OCI-LY1 (cell line): ENCODE measurements at regions not wholly inside any gene's neighbourhood (a gene's known extent, or its start where the extent isn't known, plus 50 kb on each side); places are given as distances from the start of the nearest gene placed in this dataset.

Source experiments
- H2AFZ ChIP-seq: fragments of 200-600 bp; sonication (generic), shearing (Covaris generic); 2 replicates; pipeline ENCODE4 v1.6.0; 2014; ENCODE audit warnings: antibody characterized with exemption, mild to moderate bottlenecking, low read length
- H3F3A ChIP-seq: fragments of 200-600 bp; sonication (generic), shearing (Covaris generic); 2 replicates; pipeline ENCODE4 v1.6.0; 2014; ENCODE audit warnings: mild to moderate bottlenecking, antibody characterized with exemption, low read length, moderate library complexity; ENCODE audit not compliant: insufficient read depth
- H3K27ac ChIP-seq: fragments of 200-600 bp; sonication (generic); 2 replicates; pipeline ENCODE4 v1.5.1; 2014; ENCODE audit warnings: low read length, mixed run types, mild to moderate bottlenecking, low read depth; ENCODE audit not compliant: poor library complexity, severe bottlenecking
- H3K27me3 ChIP-seq: fragments of 200-600 bp; sonication (generic); 2 replicates; pipeline ENCODE4 v1.6.0; 2014; ENCODE audit warnings: antibody characterized with exemption, mild to moderate bottlenecking, low read length, moderate library complexity; ENCODE audit not compliant: insufficient read depth
- H3K36me3 ChIP-seq: fragments of 200-600 bp; sonication (generic); 2 replicates; pipeline ENCODE4 v1.6.1; 2014; ENCODE audit warnings: mild to moderate bottlenecking, antibody characterized with exemption, low read length, moderate library complexity, mixed read lengths; ENCODE audit not compliant: insufficient read depth
- H3K4me1 ChIP-seq: fragments of 200-600 bp; sonication (generic); 2 replicates; pipeline ENCODE4 v1.5.1; 2014; ENCODE audit warnings: mild to moderate bottlenecking, low read length, moderate library complexity; ENCODE audit not compliant: insufficient read depth, severe bottlenecking
- H3K4me2 ChIP-seq: fragments of 200-600 bp; sonication (generic), shearing (Covaris generic); 2 replicates; pipeline ENCODE4 v1.6.1; 2014; ENCODE audit warnings: low read length
- H3K4me3 ChIP-seq: fragments of 200-600 bp; sonication (generic); 2 replicates; pipeline ENCODE4 v1.5.1; 2014; ENCODE audit warnings: low read length, low read depth, mild to moderate bottlenecking, mixed read lengths; ENCODE audit not compliant: poor library complexity, severe bottlenecking
- H3K79me2 ChIP-seq: fragments of 200-600 bp; shearing (Covaris generic); 2 replicates; pipeline ENCODE4 v1.6.1; 2016; ENCODE audit warnings: mixed run types, low read length, mixed read lengths; ENCODE audit not compliant: insufficient read depth
- H3K9ac ChIP-seq: fragments of 200-600 bp; sonication (generic), shearing (Covaris generic); 2 replicates; pipeline ENCODE4 v1.6.1; 2014; ENCODE audit warnings: mild to moderate bottlenecking, low read length, mixed read lengths
- H3K9me2 ChIP-seq: fragments of 200-600 bp; sonication (generic), shearing (Covaris generic); 2 replicates; pipeline ENCODE4 v1.6.1; 2014; ENCODE audit warnings: low read depth, mild to moderate bottlenecking, low read length, mixed read lengths
- H3K9me3 ChIP-seq: fragments of 200-600 bp; shearing (Covaris generic); 2 replicates; pipeline ENCODE4 v1.6.1; 2014; ENCODE audit warnings: low read length, mixed read lengths
- H4K20me1 ChIP-seq: fragments of 200-600 bp; sonication (generic), shearing (Covaris generic); 2 replicates; pipeline ENCODE4 v1.6.0; 2016; ENCODE audit warnings: mild to moderate bottlenecking, low read length; ENCODE audit not compliant: insufficient read depth
- EZH2 ChIP-seq: fragments of 200-600 bp; sonication (generic), shearing (Covaris generic); IDR thresholded peaks from 2 replicates; pipeline ENCODE4 v1.8.0; 2017; ENCODE audit warnings: borderline replicate concordance, mixed run types, mild to moderate bottlenecking, antibody characterized with exemption, low read length, moderate library complexity, mixed read lengths
- TF ChIP-seq, protein P1 (sequence below): fragments of 200-600 bp; sonication (generic), shearing (Covaris generic); IDR thresholded peaks from 2 replicates; pipeline ENCODE4 v1.5.1; 2017; ENCODE audit warnings: mild to moderate bottlenecking, antibody characterized with exemption, low read length, moderate library complexity, mixed read lengths

DNA sequence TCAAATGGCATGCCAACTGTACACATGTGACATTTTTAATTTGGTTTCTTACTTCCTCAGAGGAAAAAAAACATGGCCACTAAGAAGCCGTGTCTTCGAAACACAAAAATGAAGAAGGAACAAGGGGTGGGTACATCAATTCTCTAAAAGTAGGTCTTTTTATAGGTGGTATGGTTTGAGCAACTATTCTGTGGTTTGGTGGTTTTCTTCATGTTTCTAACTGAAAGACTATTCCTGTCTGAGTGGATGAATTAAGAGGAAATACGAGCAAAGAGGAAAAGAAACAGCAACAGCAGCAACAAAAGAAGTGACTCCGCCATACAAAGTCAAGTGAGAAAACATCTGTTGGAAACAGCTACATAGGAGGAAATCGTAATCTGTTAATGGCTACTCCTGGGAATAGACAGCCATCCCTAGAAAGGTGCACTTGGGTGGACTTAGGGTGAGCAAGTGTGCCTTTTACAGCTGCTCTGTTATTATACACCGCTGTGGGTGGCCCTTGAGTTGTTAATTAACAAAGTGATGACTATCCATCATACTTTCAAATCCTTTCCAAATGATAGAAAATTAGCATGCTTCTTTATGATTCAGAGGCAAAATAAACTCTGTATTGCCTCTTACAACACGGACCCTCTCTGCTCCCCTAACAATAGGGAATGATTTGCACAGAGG is 575.8 kb downstream of the TLE1 start:
- Histone ChIP-seq H3K4me3 (no peak overlapping the region), H3K27ac (no peak overlapping the region), H2AFZ (no peak overlapping the region), H3K4me1 (no peaks in the 10 kb centered on the region), H3K36me3 (no peaks in the 10 kb centered on the region), H3K79me2 (no peaks in the 10 kb centered on the region), H3K27me3 (no peaks in the 10 kb centered on the region), H4K20me1 (no peaks in the 10 kb centered on the region), H3F3A (no peaks in the 10 kb centered on the region), H3K9me2 (no peaks in the 10 kb centered on the region), H3K9ac (no peak overlapping the region), H3K4me2 (no peak overlapping the region), H3K9me3 (no peaks in the 10 kb centered on the region)
- TF ChIP-seq, protein P1, sequence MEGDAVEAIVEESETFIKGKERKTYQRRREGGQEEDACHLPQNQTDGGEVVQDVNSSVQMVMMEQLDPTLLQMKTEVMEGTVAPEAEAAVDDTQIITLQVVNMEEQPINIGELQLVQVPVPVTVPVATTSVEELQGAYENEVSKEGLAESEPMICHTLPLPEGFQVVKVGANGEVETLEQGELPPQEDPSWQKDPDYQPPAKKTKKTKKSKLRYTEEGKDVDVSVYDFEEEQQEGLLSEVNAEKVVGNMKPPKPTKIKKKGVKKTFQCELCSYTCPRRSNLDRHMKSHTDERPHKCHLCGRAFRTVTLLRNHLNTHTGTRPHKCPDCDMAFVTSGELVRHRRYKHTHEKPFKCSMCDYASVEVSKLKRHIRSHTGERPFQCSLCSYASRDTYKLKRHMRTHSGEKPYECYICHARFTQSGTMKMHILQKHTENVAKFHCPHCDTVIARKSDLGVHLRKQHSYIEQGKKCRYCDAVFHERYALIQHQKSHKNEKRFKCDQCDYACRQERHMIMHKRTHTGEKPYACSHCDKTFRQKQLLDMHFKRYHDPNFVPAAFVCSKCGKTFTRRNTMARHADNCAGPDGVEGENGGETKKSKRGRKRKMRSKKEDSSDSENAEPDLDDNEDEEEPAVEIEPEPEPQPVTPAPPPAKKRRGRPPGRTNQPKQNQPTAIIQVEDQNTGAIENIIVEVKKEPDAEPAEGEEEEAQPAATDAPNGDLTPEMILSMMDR = no peak
- no peak for TF ChIP-seq EZH2

DNA sequence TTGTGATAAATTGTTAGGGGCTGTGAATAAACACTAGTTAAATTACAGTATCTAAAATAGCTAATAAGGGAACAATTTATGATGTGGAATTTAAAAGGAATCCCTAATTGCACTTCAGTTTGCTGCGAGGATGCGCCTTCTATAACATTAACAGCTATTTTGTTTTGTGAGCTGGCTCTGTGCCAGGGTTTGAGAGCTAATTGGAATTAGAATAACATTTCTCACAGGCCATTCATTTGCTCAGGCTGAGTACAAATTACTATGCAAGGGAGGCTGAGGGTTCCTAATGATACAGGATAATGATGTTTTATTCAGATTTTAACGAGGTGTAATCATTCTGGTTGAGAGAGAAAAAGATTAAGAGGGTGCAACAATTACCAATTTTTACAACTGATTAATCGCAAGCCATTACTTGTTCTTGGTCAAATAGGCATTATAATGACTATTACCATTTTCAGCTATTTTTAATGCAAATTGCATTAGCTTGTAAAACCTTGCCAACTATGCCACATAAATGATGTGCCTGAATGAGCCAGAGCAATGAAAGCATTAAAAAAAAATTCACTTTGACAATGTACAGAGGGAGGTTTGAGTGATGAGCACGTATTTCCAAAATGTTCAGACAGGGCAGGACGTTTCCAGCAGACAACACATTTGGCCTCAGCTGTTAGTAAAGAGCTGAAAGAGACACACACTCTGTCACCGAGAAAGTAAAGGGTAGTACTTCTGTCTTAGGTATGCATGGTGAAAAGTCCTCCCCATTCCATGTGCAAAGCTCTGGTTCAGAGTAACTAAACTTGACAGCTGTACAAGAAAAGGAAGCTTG is 576.5 kb downstream of the TLE1 start:
- Histone ChIP-seq H4K20me1 (no peaks in the 10 kb centered on the region), H3K79me2 (no peaks in the 10 kb centered on the region), H3K9me3 (no peaks in the 10 kb centered on the region), H2AFZ (no peak overlapping the region), H3K9me2 (no peaks in the 10 kb centered on the region), H3F3A (no peaks in the 10 kb centered on the region), H3K4me1 (no peaks in the 10 kb centered on the region), H3K27ac (no peak overlapping the region), H3K36me3 (no peaks in the 10 kb centered on the region), H3K27me3 (no peaks in the 10 kb centered on the region), H3K4me3 (no peak overlapping the region), H3K4me2 (no peak overlapping the region), H3K9ac (no peak overlapping the region)
- TF ChIP-seq, protein P1 = no peak
- no peak for TF ChIP-seq EZH2

DNA sequence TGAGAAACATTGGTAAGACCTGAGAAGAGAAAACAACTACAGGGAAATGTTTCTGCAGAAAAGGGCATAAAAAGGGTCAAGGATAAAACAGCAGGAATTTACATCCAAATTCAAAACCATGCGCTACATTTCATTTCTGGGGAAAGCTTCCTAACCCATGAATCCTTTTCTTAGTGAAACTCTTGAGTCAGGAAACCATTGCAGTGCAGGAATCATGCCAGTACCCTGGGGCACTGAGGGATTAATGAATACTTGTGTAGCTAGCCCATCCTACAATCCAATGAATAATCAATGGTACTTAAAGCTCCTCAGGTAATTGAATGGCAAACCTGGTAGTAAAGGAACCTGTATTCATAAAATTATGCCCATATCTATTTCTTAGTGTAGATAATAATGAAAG is 580.5 kb downstream of the TLE1 start:
- no peak for TF ChIP-seq EZH2
- TF ChIP-seq, protein P1 = no peak
- Histone ChIP-seq H3K9me2 (no peaks in the 10 kb centered on the region), H3F3A (no peaks in the 10 kb centered on the region), H3K4me3 (no peak overlapping the region), H3K79me2 (no peaks in the 10 kb centered on the region), H3K4me2 (no peak overlapping the region), H3K9ac (no peak overlapping the region), H3K9me3 (no peaks in the 10 kb centered on the region), H3K36me3 (no peaks in the 10 kb centered on the region), H2AFZ (no peak overlapping the region), H3K27ac (no peak overlapping the region), H4K20me1 (no peaks in the 10 kb centered on the region), H3K4me1 (no peaks in the 10 kb centered on the region), H3K27me3 (no peaks in the 10 kb centered on the region)
